SK-N-DZ (cell line): ENCODE measurements at regions not wholly inside any gene's neighbourhood (a gene's known extent, or its start where the extent isn't known, plus 50 kb on each side); places are given as distances from the start of the nearest gene placed in this dataset.
A peak's percentile ranks its signal among the peaks of the same experiment; 100 is the strongest.

Experiments
- DNase-seq: peaks from one replicate; pipeline ENCODE4 v3.0.0-alpha.2; 2015; ENCODE audit warnings: low spot score

GRCh38 chr5:61737301-61737963 lies 405.4 kb downstream of the ZSWIM6 start:
- DNase-seq: no peak

- no peak for DNase-seq
Measured at GRCh38 chr5:61737964-61738340, 405.9 kb downstream of the ZSWIM6 start.

GRCh38 chr5:61738446-61738845 lies 406.4 kb downstream of the ZSWIM6 start:
- no peak for DNase-seq

- DNase-seq: no peak
Measured at GRCh38 chr5:61744690-61745619, 412.9 kb downstream of the ZSWIM6 start.

GRCh38 chr5:61746831-61747575 lies 414.9 kb downstream of the ZSWIM6 start:
- no peak for DNase-seq

GRCh38 chr5:61748121-61748520 lies 416.1 kb downstream of the ZSWIM6 start:
- no peak for DNase-seq

GRCh38 chr5:61748651-61749050 lies 416.6 kb downstream of the ZSWIM6 start:
- no peak for DNase-seq

GRCh38 chr5:61752588-61752987 lies 420.5 kb downstream of the ZSWIM6 start:
- no peak for DNase-seq

- DNase-seq: no peak
Measured at GRCh38 chr5:61754792-61755191, 422.7 kb downstream of the ZSWIM6 start.

GRCh38 chr5:61755726-61756222 lies 423.7 kb downstream of the ZSWIM6 start:
- no peak for DNase-seq

- DNase-seq: no peak
Measured at GRCh38 chr5:61758711-61759110, 426.7 kb downstream of the ZSWIM6 start.

- no peak for DNase-seq
Measured at GRCh38 chr5:61765471-61765870, 433.4 kb downstream of the ZSWIM6 start.

- no peak for DNase-seq
Measured at GRCh38 chr5:61766141-61766540, 434.1 kb downstream of the ZSWIM6 start.

GRCh38 chr5:61767231-61768080 lies 435.4 kb downstream of the ZSWIM6 start:
- DNase-seq: no peak

GRCh38 chr5:61768692-61769281 lies 436.7 kb downstream of the ZSWIM6 start:
- DNase-seq: peak; percentile 68

- no peak for DNase-seq
Measured at GRCh38 chr5:61771062-61771461, 439.0 kb downstream of the ZSWIM6 start.

GRCh38 chr5:61771808-61772207 lies 439.8 kb downstream of the ZSWIM6 start:
- no peak for DNase-seq

GRCh38 chr5:61775901-61776300 lies 443.8 kb downstream of the ZSWIM6 start:
- no peak for DNase-seq

- DNase-seq: no peak
Measured at GRCh38 chr5:61777292-61777691, 445.2 kb downstream of the ZSWIM6 start.

GRCh38 chr5:61779743-61780142 lies 447.7 kb downstream of the ZSWIM6 start:
- no peak for DNase-seq

GRCh38 chr5:61783481-61783880 lies 451.4 kb downstream of the ZSWIM6 start:
- DNase-seq: no peak
